Neural progenitor cell (in vitro differentiated cells): ENCODE measurements at regions not wholly inside any gene's neighbourhood (a gene's known extent, or its start where the extent isn't known, plus 50 kb on each side); places are given as distances from the start of the nearest gene placed in this dataset.

Experiments
- CTCF ChIP-seq: fragments of 200-600 bp; sonication (generic); IDR thresholded peaks from 2 replicates; pipeline ENCODE4 v1.5.1; 2017; ENCODE audit warnings: antibody characterized with exemption, mild to moderate bottlenecking
- EZH2 ChIP-seq: fragments of 200-600 bp; sonication (generic); IDR thresholded peaks from 2 replicates; pipeline ENCODE4 v1.6.1; 2017; ENCODE audit warnings: antibody characterized with exemption, mild to moderate bottlenecking, moderate library complexity
- EZH2phosphoT487 ChIP-seq: fragments of 200-600 bp; sonication (generic); IDR thresholded peaks from 2 replicates; pipeline ENCODE4 v1.6.1; 2017; ENCODE audit warnings: antibody characterized with exemption

- TF ChIP-seq CTCF (no peak), EZH2 (no peak), EZH2phosphoT487 (no peak)
These were observed 53.9 kb upstream of the TUT7 start for GRCh38 chr9:86408121-86408520.
